Liver (tissue), 8 donors: ENCODE measurements at regions not wholly inside any gene's neighbourhood (a gene's known extent, or its start where the extent isn't known, plus 50 kb on each side); places are given as distances from the start of the nearest gene placed in this dataset.

Source experiments
- DNase-seq: peaks from one replicate; pipeline ENCODE4 v3.0.0-alpha.2; 2017; ENCODE audit warnings: low spot score
- H3K27ac ChIP-seq, 2 donors: one replicate each; pipeline ENCODE4 v1.7.0; 2013; ENCODE audit warnings: inconsistent platforms in 2 of 2, low read length in 2 of 2, control low read depth in 1 of 2, low read depth in 1 of 2, mild to moderate bottlenecking in 1 of 2
- H3K27me3 ChIP-seq, 4 donors: one replicate each; pipeline versions ENCODE4 v1.6.1 to v1.7.0; 2013; ENCODE audit warnings: low read length in 3 of 4, inconsistent platforms in 1 of 4, mild to moderate bottlenecking in 1 of 4, moderate library complexity in 1 of 4; ENCODE audit not compliant: control insufficient read depth in 4 of 4, insufficient read depth in 4 of 4
- H3K36me3 ChIP-seq, 4 donors: one replicate each; pipeline versions ENCODE4 v1.6.1 to v1.7.0; 2013; ENCODE audit warnings: low read length in 3 of 4, mild to moderate bottlenecking in 3 of 4, low read depth in 1 of 4, moderate library complexity in 1 of 4; ENCODE audit not compliant: control insufficient read depth in 4 of 4, insufficient read depth in 3 of 4
- H3K4me1 ChIP-seq, 4 donors: one replicate each; pipeline versions ENCODE4 v1.6.1 to v1.7.0; 2013; ENCODE audit warnings: low read length in 3 of 4, mild to moderate bottlenecking in 3 of 4, moderate library complexity in 1 of 4; ENCODE audit not compliant: control insufficient read depth in 4 of 4, insufficient read depth in 4 of 4
- H3K4me3 ChIP-seq, 3 donors: one replicate each; pipeline versions ENCODE4 v1.6.1 to v1.7.0; 2013; ENCODE audit warnings: low read length in 3 of 3, control low read depth in 1 of 3, low read depth in 1 of 3, mild to moderate bottlenecking in 1 of 3
- H3K9ac ChIP-seq, 2 donors: one replicate each; pipeline ENCODE4 v1.7.0; 2013; ENCODE audit warnings: low read length in 2 of 2, mild to moderate bottlenecking in 2 of 2, moderate library complexity in 2 of 2, control low read depth in 1 of 2, low read depth in 1 of 2
- H3K9me3 ChIP-seq, 4 donors: one replicate each; pipeline versions ENCODE4 v1.6.1 to v1.7.0; 2013; ENCODE audit warnings: low read length in 3 of 4; ENCODE audit not compliant: control insufficient read depth in 4 of 4
- ATF3 ChIP-seq: IDR thresholded peaks from 2 replicates; pipeline ENCODE4 v1.6.1; 2016; ENCODE audit warnings: antibody characterized with exemption
- CTCF ChIP-seq: fragments of 150-350 bp; IDR thresholded peaks from 2 replicates; pipeline ENCODE4 v1.5.1; 2017; ENCODE audit warnings: improper control_type of control experiment, low read depth, low read length; ENCODE audit not compliant: missing input control
- EGR1 ChIP-seq, 2 donors: IDR thresholded peaks; 2 replicates each; pipeline ENCODE4 v1.6.1; 2016 to 2018; ENCODE audit warnings: antibody characterized with exemption in 2 of 2, low read depth in 2 of 2
- FOXA1 ChIP-seq: IDR thresholded peaks from 2 replicates; pipeline ENCODE4 v1.6.1; 2016; ENCODE audit warnings: antibody characterized with exemption
- FOXA2 ChIP-seq: IDR thresholded peaks from 2 replicates; pipeline ENCODE4 v1.6.1; 2016; ENCODE audit warnings: antibody characterized with exemption
- GABPA ChIP-seq, 2 donors: IDR thresholded peaks in 1 of 2; conservative IDR thresholded peaks in 1 of 2; 2 replicates each; pipeline ENCODE4 v1.6.1; 2016; ENCODE audit warnings: antibody characterized with exemption in 2 of 2, mild to moderate bottlenecking in 1 of 2, moderate library complexity in 1 of 2
- HNF4A ChIP-seq, 2 donors: conservative IDR thresholded peaks; 2 replicates each; pipeline ENCODE4 v1.6.1; 2016; ENCODE audit warnings: antibody characterized with exemption in 2 of 2, mild to moderate bottlenecking in 2 of 2
- JUND ChIP-seq, 2 donors: IDR thresholded peaks; 2 replicates each; pipeline ENCODE4 v1.6.1; 2016; ENCODE audit warnings: antibody characterized with exemption in 2 of 2
- MAX ChIP-seq: IDR thresholded peaks from 2 replicates; pipeline ENCODE4 v1.6.1; 2016; ENCODE audit warnings: antibody characterized with exemption
- NR2F2 ChIP-seq: IDR thresholded peaks from 2 replicates; pipeline ENCODE4 v1.6.1; 2016; ENCODE audit warnings: antibody characterized with exemption
- RAD21 ChIP-seq, 2 donors: IDR thresholded peaks; 2 replicates each; pipeline ENCODE4 v1.6.1; 2016; ENCODE audit warnings: antibody characterized with exemption in 2 of 2, mild to moderate bottlenecking in 2 of 2
- REST ChIP-seq: IDR thresholded peaks from 2 replicates; pipeline ENCODE4 v1.6.1; 2016; ENCODE audit warnings: antibody characterized with exemption, mild to moderate bottlenecking
- RXRA ChIP-seq, 2 donors: IDR thresholded peaks; 2 replicates each; pipeline ENCODE4 v1.6.1; 2017 to 2018; ENCODE audit warnings: antibody characterized with exemption in 2 of 2, mild to moderate bottlenecking in 1 of 2
- SP1 ChIP-seq: IDR thresholded peaks from 2 replicates; pipeline ENCODE4 v1.6.1; 2018; ENCODE audit warnings: antibody characterized with exemption, mild to moderate bottlenecking
- TAF1 ChIP-seq: conservative IDR thresholded peaks from 2 replicates; pipeline ENCODE4 v1.6.1; 2016; ENCODE audit warnings: antibody characterized with exemption, mild to moderate bottlenecking
- YY1 ChIP-seq: IDR thresholded peaks from 2 replicates; pipeline ENCODE4 v1.6.1; 2016; ENCODE audit warnings: antibody characterized with exemption, mild to moderate bottlenecking
- ZBTB33 ChIP-seq: IDR thresholded peaks from 2 replicates; pipeline ENCODE4 v1.6.1; 2016; ENCODE audit warnings: antibody characterized with exemption
- WGBS: extraction: QIAGEN DNeasy Blood & Tissue Kit; methylation state at CpG from one replicate; pipeline ENCODE4 v1.1.7; 2013; 5-methylcytosine and 5-hydroxymethylcytosine counted together
- donor health status: healthy.
- donor health status: healthy.
- donor health status: healthy.
- donor health status: healthy.
- donor health status: healthy.

- no peak overlapping the region for H3K4me3 ChIP-seq
- H3K27me3 ChIP-seq, result no peaks in the 10 kb centered on the region
- no peaks in the 10 kb centered on the region for H3K36me3 ChIP-seq
- no peak for TF ChIP-seq SP1
- TF ChIP-seq FOXA1, result no peak
- no peak for TF ChIP-seq MAX
- no peak for TF ChIP-seq YY1
- TF ChIP-seq GABPA (IDR thresholded peaks at IDR 0.05 in 1 of 2, conservative IDR thresholded peaks at IDR 0.05 in 1 of 2), result no peak
- TF ChIP-seq EGR1 (IDR thresholded peaks at IDR 0.05; ENCODE audit: low read depth in 2 of 2), result no peak
- no peak for TF ChIP-seq FOXA2
- no peak for TF ChIP-seq JUND (IDR thresholded peaks at IDR 0.05)
- no peak for TF ChIP-seq RXRA (IDR thresholded peaks at IDR 0.05)
- TF ChIP-seq CTCF, result no peak
- TF ChIP-seq ATF3, result no peak
- TF ChIP-seq REST, result no peak
- no peak for TF ChIP-seq HNF4A (conservative IDR thresholded peaks at IDR 0.05)
- TF ChIP-seq TAF1, result no peak
- TF ChIP-seq NR2F2, result no peak
- no peak for TF ChIP-seq ZBTB33
- no peak for TF ChIP-seq RAD21 (IDR thresholded peaks at IDR 0.05)
- no peaks in the 10 kb centered on the region for H3K9me3 ChIP-seq
- no peak overlapping the region for H3K27ac ChIP-seq
- no peaks in the 10 kb centered on the region for H3K4me1 ChIP-seq
- H3K9ac ChIP-seq, result no peak overlapping the region
- DNase-seq, result no peak
Observed at GRCh38 chr10:105733924-105734323, 1092.8 kb downstream of the SORCS3 start.

- Histone ChIP-seq H3K4me1 (no peaks in the 10 kb centered on the region), H3K36me3 (no peaks in the 10 kb centered on the region), H3K27ac (no peak overlapping the region), H3K27me3 (no peaks in the 10 kb centered on the region), H3K9ac (no peak overlapping the region), H3K4me3 (no peak overlapping the region), H3K9me3 (no peaks in the 10 kb centered on the region)
- 47% methylated on average over 1 of the region's 1 CpG for WGBS
- no peak for DNase-seq
- no peak for TF ChIP-seq CTCF
- no peak for TF ChIP-seq REST
- no peak for TF ChIP-seq EGR1 (IDR thresholded peaks at IDR 0.05; ENCODE audit: low read depth in 2 of 2)
- no peak for TF ChIP-seq FOXA2
- TF ChIP-seq RAD21 (IDR thresholded peaks at IDR 0.05), result no peak
- TF ChIP-seq SP1, result no peak
- no peak for TF ChIP-seq TAF1
- TF ChIP-seq MAX, result no peak
Observed at GRCh38 chr10:105729428-105729827, 1088.3 kb downstream of the SORCS3 start.
